Skeletal muscle cell (primary cell): ENCODE measurements at regions not wholly inside any gene's neighbourhood (a gene's known extent, or its start where the extent isn't known, plus 50 kb on each side); places are given as distances from the start of the nearest gene placed in this dataset.
"Not testable (repeated sequence)": the region's sequence is repeated elsewhere in the genome, so short reads cannot be mapped to it uniquely, and the experiment has no call there.

Experiments
- DNase-seq: peaks from one replicate; pipeline ENCODE4 v3.0.0-alpha.2; 2010; ENCODE audit warnings: low read depth
- H3K4me3 ChIP-seq: 2 replicates; pipeline ENCODE4 v1.5.1; 2011; ENCODE audit warnings: low read depth, mild to moderate bottlenecking, control low read depth, low read length, moderate library complexity

GRCh38 chr5:145433077-145433476 is 402.1 kb downstream of the PRELID2 start:
- no peak for DNase-seq
- H3K4me3 ChIP-seq: no peak overlapping the region

- H3K4me3 ChIP-seq: no peak overlapping the region
- DNase-seq: no peak
Measured at GRCh38 chr5:145429170-145429569, 406.0 kb downstream of the PRELID2 start.

GRCh38 chr5:145408048-145408341 is 427.1 kb downstream of the PRELID2 start:
- H3K4me3 ChIP-seq: no peak overlapping the region
- no peak for DNase-seq

- DNase-seq: no peak
- no peak overlapping the region for H3K4me3 ChIP-seq
Measured at GRCh38 chr5:145407300-145408047, 427.7 kb downstream of the PRELID2 start.

GRCh38 chr5:145403992-145404391 is 431.1 kb downstream of the PRELID2 start:
- DNase-seq: no peak
- H3K4me3 ChIP-seq: no peak overlapping the region

- no peak for DNase-seq
- H3K4me3 ChIP-seq: no peak overlapping the region
Measured at GRCh38 chr5:145396888-145397287, 438.3 kb downstream of the PRELID2 start.

- DNase-seq, H3K4me3 ChIP-seq: not testable (repeated sequence)
Measured at GRCh38 chr5:145395151-145395550, 440.0 kb downstream of the PRELID2 start.

- DNase-seq: no peak
- no peak overlapping the region for H3K4me3 ChIP-seq
Measured at GRCh38 chr5:145393426-145393825, 441.7 kb downstream of the PRELID2 start.

- DNase-seq: no peak
- H3K4me3 ChIP-seq: no peak overlapping the region
Measured at GRCh38 chr5:145389047-145389446, 446.1 kb downstream of the PRELID2 start.

- no peak for DNase-seq
- no peak overlapping the region for H3K4me3 ChIP-seq
Measured at GRCh38 chr5:145385276-145385675, 449.9 kb downstream of the PRELID2 start.

GRCh38 chr5:145378226-145378625 is 456.9 kb downstream of the PRELID2 start:
- DNase-seq: no peak
- no peak overlapping the region for H3K4me3 ChIP-seq

- H3K4me3 ChIP-seq: no peak overlapping the region
- no peak for DNase-seq
Measured at GRCh38 chr5:145375521-145375920, 459.6 kb downstream of the PRELID2 start.

GRCh38 chr5:145365464-145365863 is 469.7 kb downstream of the PRELID2 start:
- no peak for DNase-seq

GRCh38 chr5:145362266-145362665 is 472.9 kb downstream of the PRELID2 start:
- H3K4me3 ChIP-seq: no peak overlapping the region
- DNase-seq: peak; percentile 32

More at GRCh38 chr5:145365464-145365863, 469.7 kb downstream of the PRELID2 start:
- no peak overlapping the region for H3K4me3 ChIP-seq

- no peak for DNase-seq
- H3K4me3 ChIP-seq: no peak overlapping the region
Measured at GRCh38 chr5:145360936-145361335, 474.2 kb downstream of the PRELID2 start.

GRCh38 chr5:145350513-145350912 is 484.6 kb downstream of the PRELID2 start:
- DNase-seq: peak; percentile 43

GRCh38 chr5:145347026-145347616 is 488.0 kb downstream of the PRELID2 start:
- no peak overlapping the region for H3K4me3 ChIP-seq
- peak; percentile 46 for DNase-seq

More at GRCh38 chr5:145350513-145350912, 484.6 kb downstream of the PRELID2 start:
- H3K4me3 ChIP-seq: no peak overlapping the region

GRCh38 chr5:145345511-145346287 is 489.4 kb downstream of the PRELID2 start:
- H3K4me3 ChIP-seq: no peak overlapping the region
- DNase-seq: no peak

- no peak for DNase-seq
- H3K4me3 ChIP-seq: no peak overlapping the region
Measured at GRCh38 chr5:145341842-145342241, 493.3 kb downstream of the PRELID2 start.

- no peak for DNase-seq
- no peak overlapping the region for H3K4me3 ChIP-seq
Measured at GRCh38 chr5:145340099-145340498, 495.0 kb downstream of the PRELID2 start.
